Epithelial cell of esophagus (primary cell): ENCODE measurements at regions not wholly inside any gene's neighbourhood (a gene's known extent, or its start where the extent isn't known, plus 50 kb on each side); places are given as distances from the start of the nearest gene placed in this dataset.
"Not testable (repeated sequence)": the region's sequence is repeated elsewhere in the genome, so short reads cannot be mapped to it uniquely, and the experiment has no call there.

Experiments used
- DNase-seq: peaks from one replicate; pipeline ENCODE4 v3.0.0; 2010; ENCODE audit warnings: low read depth
- H3K4me3 ChIP-seq: 2 replicates; pipeline ENCODE4 v1.5.1; 2011; ENCODE audit warnings: mild to moderate bottlenecking, low read length, control low read depth
- TF ChIP-seq, protein P1 (sequence below): IDR thresholded peaks from 2 replicates; pipeline ENCODE4 v1.5.1; 2011; ENCODE audit warnings: low read depth, mild to moderate bottlenecking, low read length, control low read depth, inconsistent platforms; ENCODE audit not compliant: insufficient read depth; ENCODE audit errors: missing control alignments

DNA sequence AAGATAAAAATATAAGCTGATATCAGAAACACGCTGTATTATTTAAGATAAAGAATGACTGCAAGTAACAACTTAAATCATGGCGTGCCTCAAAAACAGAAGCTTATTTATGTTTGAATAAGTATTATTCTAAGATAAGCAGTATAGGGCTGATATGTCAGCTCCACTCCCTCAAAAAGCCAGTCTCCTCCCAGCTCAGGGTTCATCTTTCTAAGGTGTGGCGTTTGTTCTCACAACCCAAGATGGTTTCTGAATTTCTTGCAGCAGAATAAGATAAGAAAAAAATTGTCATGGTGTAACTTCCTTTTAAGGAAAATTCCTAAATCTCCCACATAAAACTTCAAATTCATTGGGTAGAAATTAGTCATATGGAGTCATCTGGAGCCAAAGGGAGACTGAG lies 166.1 kb upstream of the POU1F1 start:
- TF ChIP-seq, protein P1, sequence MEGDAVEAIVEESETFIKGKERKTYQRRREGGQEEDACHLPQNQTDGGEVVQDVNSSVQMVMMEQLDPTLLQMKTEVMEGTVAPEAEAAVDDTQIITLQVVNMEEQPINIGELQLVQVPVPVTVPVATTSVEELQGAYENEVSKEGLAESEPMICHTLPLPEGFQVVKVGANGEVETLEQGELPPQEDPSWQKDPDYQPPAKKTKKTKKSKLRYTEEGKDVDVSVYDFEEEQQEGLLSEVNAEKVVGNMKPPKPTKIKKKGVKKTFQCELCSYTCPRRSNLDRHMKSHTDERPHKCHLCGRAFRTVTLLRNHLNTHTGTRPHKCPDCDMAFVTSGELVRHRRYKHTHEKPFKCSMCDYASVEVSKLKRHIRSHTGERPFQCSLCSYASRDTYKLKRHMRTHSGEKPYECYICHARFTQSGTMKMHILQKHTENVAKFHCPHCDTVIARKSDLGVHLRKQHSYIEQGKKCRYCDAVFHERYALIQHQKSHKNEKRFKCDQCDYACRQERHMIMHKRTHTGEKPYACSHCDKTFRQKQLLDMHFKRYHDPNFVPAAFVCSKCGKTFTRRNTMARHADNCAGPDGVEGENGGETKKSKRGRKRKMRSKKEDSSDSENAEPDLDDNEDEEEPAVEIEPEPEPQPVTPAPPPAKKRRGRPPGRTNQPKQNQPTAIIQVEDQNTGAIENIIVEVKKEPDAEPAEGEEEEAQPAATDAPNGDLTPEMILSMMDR, result no peak
- no peak overlapping the region for H3K4me3 ChIP-seq
- DNase-seq, result no peak

DNA sequence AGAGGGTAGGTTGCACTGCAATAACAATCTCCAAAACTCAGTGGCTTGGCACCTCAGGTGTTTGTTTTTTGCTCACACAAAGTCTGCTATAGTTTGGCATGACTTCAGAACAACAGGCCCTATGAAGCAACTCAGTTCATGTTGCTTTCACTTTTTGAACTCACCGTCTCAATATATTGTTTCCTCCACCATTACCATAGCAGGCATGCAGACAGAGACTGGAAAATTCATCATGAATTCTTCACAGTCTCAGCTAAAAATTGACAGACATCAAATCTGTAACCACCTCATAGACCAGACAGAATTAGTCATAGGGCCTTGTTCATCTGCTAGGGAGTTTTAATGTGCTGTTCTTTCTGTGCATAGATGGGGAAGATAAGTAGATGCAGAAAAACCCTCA lies 161.4 kb upstream of the POU1F1 start:
- peak; percentile 37 for DNase-seq
- no peak overlapping the region for H3K4me3 ChIP-seq
- TF ChIP-seq, protein P1, result no peak

DNA sequence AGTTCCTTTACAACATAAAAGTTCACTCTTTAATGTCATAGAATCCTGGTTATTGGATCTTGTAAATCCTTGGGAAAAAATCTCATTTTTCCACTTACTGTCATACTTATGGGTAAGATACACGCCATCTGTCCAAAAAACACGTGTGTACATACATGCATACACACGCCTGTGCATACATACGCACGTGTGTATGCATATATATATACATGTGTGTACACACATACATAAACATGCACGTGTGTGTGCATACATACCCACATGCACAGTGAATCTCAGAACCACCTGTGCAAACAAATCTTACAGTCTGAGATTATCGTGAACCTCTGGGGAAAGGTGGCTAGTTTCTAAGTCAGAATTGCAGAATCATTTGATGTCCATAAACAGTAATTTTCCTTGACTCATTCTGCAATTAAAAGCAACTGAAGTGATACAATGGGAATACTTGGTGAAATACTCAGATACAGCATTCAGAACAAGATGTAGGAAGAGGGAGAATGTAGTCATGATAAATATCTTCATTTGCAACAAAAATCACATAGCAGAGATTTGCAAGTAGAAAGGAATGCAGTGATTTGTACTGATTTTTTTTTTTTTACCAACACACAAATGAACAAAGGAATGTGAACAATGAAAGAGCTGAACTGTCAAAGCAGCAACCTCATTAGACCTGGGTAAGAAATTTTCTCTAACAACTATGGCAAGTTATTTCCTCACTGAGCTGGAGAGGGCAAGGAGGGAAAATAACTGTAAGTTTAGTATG lies 160.6 kb upstream of the POU1F1 start:
- TF ChIP-seq, protein P1, result no peak
- DNase-seq, result peak; percentile 5
- H3K4me3 ChIP-seq, result no peak overlapping the region

DNA sequence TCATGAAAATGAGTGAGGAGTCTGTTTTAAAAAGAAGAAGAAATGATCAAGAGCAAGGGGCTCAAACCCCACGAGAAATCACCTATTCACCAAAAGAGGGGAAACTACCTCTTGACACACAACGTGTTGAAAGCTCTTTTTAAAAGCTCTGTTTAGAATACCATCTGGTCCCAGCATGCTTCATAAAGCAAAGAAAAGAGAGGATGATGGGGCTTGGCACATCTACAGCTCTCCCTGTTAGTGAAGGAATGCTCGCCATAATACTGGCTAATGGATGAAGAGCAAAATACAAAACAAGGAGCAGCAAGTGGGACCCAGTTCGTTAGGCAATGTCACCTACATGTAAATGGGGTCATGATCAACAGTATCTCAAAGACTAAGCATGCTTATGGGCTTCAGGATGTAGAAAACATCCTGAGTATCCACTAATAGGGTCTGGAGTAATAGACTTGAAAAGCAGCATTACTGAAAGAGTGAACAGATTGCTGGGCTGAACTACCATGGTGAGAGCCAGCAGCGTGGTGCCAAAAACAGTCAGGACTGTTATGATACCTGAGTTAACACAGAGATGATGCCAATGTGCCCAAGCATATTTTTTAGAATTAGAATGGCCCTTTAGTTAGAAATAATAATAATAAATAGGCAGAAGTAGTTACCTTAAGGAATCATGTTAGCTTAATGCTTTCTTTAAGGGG lies 159.7 kb upstream of the POU1F1 start:
- no peak overlapping the region for H3K4me3 ChIP-seq
- TF ChIP-seq, protein P1, result no peak
- DNase-seq, result no peak

DNA sequence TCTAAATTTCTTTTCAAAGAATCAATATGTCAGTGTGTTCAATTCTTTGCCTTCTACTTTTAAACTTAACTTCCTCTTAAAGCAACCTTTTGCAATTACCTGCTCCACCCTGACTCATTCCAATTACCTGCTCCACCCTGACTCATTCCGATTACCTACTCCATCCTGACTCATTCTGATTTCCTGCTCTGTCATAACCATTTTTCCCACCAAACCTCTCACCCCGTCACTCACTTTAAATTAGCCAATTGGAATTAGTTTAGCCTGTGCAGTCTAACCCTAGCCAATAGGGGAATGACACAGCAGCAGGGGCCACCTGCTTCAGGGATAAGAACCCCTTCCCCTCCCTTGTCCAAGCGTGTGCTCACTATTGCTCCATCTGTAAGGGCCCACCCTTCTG lies 157.1 kb upstream of the POU1F1 start:
- H3K4me3 ChIP-seq, result not testable (repeated sequence)
- peak; percentile 76 for DNase-seq

DNA sequence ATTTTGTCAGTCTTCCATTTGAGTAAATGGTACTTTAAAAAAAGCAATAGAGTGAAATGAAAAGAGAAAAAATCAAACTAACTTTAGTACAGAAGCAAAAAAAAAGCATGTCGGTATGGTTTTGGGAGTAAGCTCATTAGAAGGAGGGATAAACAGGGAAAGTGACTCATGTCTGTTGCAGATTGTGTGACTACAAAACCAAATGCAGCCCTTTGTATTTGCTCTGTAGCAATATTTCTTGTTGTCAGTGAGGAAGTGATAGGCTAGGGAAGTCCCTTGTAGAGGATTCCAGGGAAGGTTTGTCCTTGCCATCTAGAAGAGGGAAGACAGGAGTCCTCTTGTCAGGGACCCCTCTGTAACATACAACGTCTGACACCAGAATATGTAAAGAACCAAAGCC lies 150.5 kb upstream of the POU1F1 start:
- no peak overlapping the region for H3K4me3 ChIP-seq
- DNase-seq, result peak; percentile 46
- TF ChIP-seq, protein P1, result no peak

DNA sequence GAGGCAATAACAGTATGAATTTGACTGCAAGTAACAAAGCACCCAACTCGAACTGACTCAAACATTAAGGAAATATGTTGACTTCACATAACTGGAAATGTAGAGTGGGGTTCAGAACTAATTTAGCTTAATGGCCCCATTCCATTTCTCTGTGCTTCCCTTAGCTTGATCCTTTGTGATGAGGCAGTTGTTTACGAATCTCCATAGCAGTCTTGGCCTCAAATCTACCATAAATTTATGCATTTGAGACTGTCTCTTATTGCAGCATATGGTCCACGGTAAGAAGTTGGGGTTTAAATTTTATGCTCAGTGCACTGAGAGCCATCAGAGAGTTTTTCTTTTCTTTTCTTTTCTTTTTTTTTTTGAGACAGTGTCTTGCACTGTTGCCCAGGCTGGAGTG lies 148.7 kb upstream of the POU1F1 start:
- no peak for DNase-seq
- no peak overlapping the region for H3K4me3 ChIP-seq
- TF ChIP-seq, protein P1, result no peak
